HG03354 (cell line): ENCODE measurements at regions not wholly inside any gene's neighbourhood (a gene's known extent, or its start where the extent isn't known, plus 50 kb on each side); places are given as distances from the start of the nearest gene placed in this dataset.

ENCODE experiments used
- ATAC-seq: cut with Tn5 transposase; IDR thresholded peaks from one replicate; pipeline ENCODE4 v1.9.1; 2021; ENCODE audit warnings: mild to moderate bottlenecking; ENCODE audit not compliant: unreplicated experiment, poor library complexity, severe bottlenecking

- no peak for ATAC-seq
These were observed 223.1 kb downstream of the GLI2 start for GRCh38 chr2:120958623-120959366.

GRCh38 chr2:120959426-120959825, 223.8 kb downstream of the GLI2 start:
- no peak for ATAC-seq

- no peak for ATAC-seq
These were observed 225.2 kb downstream of the GLI2 start for GRCh38 chr2:120960770-120961366.

- no peak for ATAC-seq
These were observed 225.7 kb downstream of the GLI2 start for GRCh38 chr2:120961396-120961795.

GRCh38 chr2:120963997-120964705, 228.5 kb downstream of the GLI2 start:
- no peak for ATAC-seq

GRCh38 chr2:120964819-120965218, 229.2 kb downstream of the GLI2 start:
- ATAC-seq, result no peak

- no peak for ATAC-seq
These were observed 231.0 kb downstream of the GLI2 start for GRCh38 chr2:120966510-120967254.

GRCh38 chr2:120968307-120969015, 232.8 kb downstream of the GLI2 start:
- no peak for ATAC-seq

- no peak for ATAC-seq
These were observed 234.1 kb downstream of the GLI2 start for GRCh38 chr2:120969613-120970355.

- no peak for ATAC-seq
These were observed 236.2 kb downstream of the GLI2 start for GRCh38 chr2:120971866-120972265.

- no peak for ATAC-seq
These were observed 236.6 kb downstream of the GLI2 start for GRCh38 chr2:120972286-120972685.

- no peak for ATAC-seq
These were observed 237.5 kb downstream of the GLI2 start for GRCh38 chr2:120973196-120973595.

- ATAC-seq, result no peak
These were observed 239.3 kb downstream of the GLI2 start for GRCh38 chr2:120974950-120975349.

GRCh38 chr2:120976501-120977307, 241.0 kb downstream of the GLI2 start:
- no peak for ATAC-seq

- ATAC-seq, result no peak
These were observed 242.1 kb downstream of the GLI2 start for GRCh38 chr2:120977582-120978358.

- ATAC-seq, result no peak
These were observed 242.8 kb downstream of the GLI2 start for GRCh38 chr2:120978359-120979050.

GRCh38 chr2:120979398-120979797, 243.7 kb downstream of the GLI2 start:
- no peak for ATAC-seq
